HG02571 (cell line): ENCODE measurements at regions not wholly inside any gene's neighbourhood (a gene's known extent, or its start where the extent isn't known, plus 50 kb on each side); places are given as distances from the start of the nearest gene placed in this dataset.

ENCODE experiments used
- ATAC-seq: cut with Tn5 transposase; IDR thresholded peaks from one replicate; pipeline ENCODE4 v1.9.1; 2021; ENCODE audit warnings: mild to moderate bottlenecking, moderate library complexity; ENCODE audit not compliant: unreplicated experiment

DNA sequence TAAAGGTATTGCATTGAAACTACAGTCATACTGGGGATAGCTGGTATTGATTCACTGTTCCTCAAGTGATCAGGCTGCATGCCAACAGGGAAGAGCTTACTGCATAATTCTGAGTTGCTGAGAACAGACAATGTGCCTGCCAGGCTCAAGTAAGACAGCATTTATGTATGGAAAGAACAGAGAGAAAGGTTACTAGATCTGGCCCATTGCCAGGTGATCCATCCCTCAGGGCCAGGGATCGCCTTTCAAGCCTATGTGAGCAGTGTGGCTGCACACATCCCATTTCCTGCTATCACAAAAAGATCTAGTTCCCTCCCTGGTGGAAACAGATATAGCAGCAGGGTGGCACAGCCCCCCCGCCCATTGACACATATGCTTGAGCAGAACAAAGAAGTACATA is 254.0 kb downstream of the TMA16 start:
- no peak for ATAC-seq

DNA sequence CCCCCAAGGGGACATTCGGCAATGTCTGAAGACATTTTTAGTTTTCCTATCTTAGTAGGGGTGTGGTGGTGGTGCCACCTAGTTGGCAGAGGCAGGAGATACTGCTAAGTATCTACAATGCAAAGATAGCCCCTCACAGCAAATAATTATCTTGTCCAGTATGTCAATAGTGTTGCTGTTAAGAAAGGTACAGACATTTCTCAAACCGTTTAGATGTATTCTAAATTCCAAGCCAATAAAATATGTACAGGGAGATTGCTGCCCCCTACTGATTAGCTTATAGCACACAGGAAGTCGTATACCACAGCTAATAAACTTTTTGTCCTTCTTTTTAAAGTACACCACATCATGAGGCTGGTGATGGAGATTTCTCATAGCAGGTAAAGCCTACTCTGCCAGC is 260.5 kb downstream of the TMA16 start:
- peak; percentile 58 for ATAC-seq

DNA sequence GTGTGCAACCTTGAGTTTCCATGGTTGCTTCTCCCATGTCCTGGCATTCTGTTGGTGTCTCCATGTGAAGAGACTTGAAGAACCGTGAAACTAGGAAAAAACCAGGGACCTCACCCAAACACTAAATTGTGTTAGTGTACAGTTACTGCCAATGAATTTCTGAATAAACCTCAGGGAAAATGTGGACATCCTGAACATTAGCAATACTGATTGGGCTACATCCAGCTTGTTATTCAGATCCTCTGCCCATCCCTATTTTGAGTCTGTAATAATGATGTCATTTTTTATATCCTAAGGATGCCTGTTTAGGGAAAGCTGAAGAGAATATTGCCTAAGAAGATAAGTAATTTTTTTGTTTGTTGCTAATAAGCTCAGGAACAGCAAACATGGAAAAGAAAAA is 262.7 kb downstream of the TMA16 start:
- no peak for ATAC-seq

DNA sequence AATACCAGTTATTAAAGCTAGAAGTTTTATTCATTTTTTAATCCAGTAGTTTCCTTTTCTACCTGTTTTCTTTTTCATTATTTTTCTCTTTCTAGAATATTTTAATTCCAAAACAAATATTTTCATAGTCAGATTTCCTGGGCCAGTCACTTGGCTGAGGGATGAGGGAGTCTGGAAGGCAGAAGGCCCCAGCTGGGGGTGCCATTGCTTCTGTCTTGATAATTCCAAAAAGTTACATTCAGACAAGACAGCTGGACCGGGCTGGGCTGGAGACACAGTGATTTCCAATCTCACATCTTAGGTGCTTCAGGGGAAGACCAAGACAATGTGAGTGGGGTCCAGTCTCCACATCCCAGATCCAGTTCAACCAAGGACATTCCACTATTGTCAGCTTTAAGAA is 263.5 kb downstream of the TMA16 start:
- no peak for ATAC-seq

DNA sequence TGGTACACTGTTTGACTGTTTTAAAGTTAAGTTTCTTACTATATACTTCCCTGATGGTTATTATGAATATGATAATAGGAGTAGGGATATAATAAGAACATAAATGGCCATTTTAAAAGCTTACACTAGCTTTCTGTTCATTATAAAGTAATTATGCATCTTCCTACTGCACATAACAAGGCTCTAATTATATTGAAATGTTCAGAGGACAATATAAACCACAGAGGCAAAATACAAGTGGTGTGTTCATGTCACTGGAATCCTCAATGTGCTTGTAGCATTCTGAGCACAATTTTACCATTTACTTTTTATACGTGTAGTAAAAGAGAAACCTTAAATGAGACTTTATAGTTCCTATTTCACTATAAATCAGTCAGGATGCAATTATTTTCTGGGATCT is 268.3 kb downstream of the TMA16 start:
- ATAC-seq, result no peak

DNA sequence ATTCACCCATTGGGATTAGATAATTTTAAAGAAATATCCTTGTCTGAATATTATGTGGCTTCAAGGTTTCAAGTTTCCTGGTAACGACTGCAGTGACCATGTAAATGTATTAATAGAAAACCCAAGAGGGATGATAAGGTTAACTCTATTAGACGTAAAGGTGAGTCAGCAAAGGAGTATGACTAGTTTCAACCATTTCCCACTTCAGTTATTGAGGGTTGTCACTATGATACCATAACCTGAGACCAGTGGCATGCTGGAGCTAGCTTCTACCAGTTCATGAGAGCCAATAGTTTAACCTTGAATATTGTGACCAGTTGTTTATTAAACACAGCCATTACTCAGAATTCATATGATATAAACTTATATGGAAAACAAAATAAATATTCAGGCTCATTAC is 270.1 kb downstream of the TMA16 start:
- no peak for ATAC-seq

DNA sequence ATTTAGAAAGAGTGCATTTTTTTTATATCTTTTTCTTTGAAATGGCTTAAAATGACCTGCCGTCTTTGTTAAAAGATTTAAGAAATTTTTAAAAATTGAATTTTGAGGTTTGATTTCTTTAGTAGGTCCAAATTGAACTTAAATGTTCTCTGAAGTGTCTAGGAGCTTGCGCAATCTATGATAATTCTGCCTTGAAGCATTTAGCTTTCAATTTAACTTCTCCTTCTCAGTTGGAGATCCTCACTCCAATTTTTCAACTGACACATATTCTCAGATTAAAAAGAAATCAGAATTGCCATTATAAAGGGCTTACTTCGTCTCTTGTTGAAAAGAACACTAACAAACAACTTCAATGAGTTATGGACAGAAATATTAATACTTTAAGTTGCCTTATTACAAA is 273.5 kb downstream of the TMA16 start:
- no peak for ATAC-seq

DNA sequence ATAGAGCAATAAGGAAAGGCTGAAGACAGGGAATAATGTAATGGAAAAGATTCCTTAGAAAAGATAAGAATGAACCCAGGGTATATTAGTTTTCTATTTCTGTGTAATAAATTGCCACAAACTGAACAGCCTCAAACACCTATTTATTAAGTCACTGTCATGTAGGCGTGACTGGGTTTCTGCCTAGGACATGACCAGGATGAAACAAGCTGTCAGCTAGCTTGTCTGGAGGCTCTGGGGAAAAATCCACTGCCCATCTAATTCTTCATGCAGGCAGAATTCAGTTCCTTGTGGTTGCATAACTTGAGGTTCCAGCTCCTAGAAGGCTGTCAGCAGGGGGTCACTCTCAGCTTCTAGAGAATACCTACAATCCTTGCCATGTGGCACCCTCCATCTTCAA is 277.7 kb downstream of the TMA16 start:
- ATAC-seq, result no peak

DNA sequence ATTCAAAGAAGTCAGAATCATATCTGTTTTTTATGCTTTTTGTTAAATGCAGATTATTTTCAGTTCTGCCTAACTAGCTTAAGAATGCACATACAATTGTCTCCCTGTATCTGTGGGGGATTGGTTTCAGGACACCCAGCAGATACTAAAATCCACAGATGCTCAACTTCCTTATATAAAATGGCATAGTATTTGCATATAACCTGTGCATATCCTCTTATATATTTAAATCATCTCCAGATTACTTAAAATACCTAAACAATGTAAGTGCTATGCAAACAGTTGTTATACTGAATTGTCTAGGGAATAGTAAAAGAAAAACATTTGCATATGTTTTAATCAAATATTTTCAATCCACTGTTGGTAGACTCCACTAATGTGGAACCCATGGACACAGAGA is 279.4 kb downstream of the TMA16 start:
- ATAC-seq, result no peak

DNA sequence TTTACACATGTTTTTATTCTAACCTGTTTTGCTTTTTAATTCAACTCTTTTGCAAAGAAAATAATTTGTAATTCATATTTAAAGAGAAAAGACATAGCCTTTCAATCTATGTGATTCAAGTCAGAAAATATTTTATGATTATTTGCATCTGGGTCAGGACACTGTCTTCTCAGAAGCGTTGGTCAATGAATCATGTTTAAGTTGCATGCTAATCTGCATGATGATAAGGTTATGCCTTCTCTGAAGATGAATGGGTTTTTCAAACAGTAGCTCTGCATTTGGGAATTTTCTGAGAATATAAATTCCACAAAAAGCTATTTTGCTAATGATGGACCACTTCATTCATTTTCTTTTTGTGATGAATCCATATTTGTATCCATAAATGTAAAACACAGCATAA is 282.5 kb downstream of the TMA16 start:
- ATAC-seq, result no peak

DNA sequence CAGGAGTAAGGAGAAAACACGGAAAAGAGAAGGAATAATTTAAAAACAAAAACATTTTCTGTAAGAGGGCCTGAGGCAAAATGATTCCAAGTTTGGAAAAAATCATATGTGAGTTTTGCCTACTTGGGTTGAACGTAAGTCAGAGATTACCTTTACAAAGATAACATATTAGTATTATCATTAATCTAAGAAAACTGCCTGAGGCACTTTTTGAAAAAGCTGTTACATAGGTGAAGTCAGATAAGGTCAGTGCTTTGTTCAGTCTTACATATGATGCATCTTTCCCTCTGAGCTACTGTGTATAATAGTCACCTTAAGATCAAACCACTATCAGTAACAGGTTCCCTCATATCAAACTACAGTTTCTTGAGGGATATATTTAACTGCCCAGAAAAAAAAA is 287.2 kb downstream of the TMA16 start:
- no peak for ATAC-seq

DNA sequence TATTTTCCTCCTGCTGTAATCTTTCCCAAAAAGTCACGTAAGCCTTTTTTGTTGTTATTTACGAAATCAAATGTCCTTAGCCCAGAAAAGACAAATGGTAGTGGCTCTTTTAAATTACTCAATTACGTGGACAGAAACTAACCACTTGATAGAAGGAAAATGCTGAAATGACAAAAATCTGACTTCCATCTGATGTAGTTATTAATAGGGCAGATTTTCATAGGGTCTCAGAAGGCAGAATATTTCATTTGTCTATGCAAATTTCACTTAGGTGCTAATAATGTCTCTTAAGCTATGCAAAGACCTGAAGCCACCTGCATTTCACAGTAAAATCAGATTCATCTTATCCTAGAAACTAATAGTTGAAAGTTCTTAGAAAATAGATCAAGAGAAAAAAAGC is 295.7 kb downstream of the TMA16 start:
- no peak for ATAC-seq

DNA sequence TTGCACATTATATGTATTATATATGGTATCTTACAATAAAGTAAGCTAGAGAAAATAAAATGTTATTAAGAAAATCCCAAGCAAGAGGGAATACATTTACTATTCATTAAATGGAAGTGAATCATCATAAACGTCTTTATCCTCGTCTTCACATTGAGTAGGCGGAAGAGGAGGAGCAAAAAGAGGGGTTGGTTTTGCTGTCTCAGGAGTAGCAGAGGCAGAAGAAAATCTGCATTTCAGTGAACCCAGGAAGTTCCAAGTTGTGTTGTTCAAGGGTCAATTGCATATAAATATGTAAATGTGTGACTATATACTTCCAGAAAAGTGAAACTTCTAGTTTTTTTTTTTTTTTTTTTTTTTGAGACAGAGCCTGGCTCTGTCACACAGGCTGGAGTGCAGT is 301.4 kb downstream of the TMA16 start:
- ATAC-seq, result no peak

DNA sequence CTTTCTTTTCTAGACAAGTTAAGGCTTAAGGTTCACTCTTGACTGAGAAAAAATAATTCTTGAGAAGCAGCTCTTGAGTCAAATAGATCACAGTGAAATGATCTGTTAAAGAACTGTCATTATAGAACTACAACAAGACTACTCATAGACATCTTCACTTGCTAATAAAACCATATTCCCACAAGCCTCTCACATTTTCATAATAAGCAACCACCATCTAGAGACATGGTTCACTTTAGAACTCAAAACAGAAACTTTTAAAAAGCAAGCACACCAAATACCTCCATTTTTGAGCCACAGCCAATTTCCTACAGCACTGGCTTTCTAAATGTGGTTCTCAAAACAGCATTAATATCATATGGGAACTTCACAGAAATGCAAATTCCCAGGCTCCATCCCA is 309.5 kb downstream of the TMA16 start:
- ATAC-seq, result no peak

DNA sequence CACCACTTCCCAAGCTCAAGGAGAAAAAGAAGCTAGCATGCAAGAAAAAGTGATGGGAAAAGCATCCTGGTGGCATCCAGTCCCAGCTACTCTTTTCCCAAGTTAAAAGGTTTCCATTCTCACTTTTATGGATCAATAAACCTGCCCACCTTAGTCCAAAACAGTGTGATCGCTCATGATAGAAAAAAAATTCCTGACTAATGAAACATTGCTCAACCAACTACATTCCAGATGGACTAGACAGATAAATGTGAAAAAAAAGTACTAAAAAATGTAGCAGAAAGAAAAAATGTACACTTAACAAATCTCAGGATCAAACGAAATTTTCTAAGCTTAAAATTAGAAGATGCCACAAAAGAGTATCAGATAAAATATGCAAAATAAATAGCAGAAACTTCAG is 312.2 kb downstream of the TMA16 start:
- ATAC-seq, result no peak

DNA sequence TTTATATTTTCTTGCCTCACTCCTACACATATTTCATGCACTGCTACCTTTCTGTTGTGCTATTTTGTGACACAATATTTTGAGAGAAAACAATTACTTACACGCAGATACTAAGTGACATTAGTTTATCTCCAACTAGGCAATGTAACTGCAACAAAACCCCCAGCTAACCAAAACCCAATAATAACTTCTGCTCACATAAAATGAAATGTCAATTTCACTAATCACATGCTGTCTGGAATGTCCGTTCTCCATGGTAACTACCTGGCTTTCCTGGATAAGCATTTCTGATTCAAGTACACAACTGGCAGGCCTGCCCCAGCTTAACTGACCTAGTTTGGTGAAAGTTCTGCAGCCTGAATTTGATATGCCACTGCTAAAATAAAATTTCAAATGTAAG is 313.5 kb downstream of the TMA16 start:
- ATAC-seq, result no peak

DNA sequence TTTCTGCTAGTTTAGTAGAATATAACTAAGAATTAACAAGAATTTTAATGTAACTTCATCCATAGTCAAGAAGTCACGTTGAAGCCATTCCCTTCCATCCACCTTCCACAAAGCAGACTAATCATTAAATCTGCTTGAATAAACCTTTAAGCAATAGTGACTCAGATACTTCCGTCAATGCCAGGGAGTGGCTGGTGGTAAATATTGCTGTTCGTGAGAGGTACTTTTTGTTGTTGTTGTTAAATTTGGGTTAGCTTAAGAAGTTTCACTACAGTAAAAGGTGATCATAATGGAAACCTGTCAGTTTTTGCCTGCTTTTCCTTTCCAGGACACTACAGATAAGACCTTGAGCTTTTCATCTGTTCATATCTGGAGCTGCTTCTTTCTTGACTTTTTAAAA is 316.3 kb downstream of the TMA16 start:
- ATAC-seq, result no peak

DNA sequence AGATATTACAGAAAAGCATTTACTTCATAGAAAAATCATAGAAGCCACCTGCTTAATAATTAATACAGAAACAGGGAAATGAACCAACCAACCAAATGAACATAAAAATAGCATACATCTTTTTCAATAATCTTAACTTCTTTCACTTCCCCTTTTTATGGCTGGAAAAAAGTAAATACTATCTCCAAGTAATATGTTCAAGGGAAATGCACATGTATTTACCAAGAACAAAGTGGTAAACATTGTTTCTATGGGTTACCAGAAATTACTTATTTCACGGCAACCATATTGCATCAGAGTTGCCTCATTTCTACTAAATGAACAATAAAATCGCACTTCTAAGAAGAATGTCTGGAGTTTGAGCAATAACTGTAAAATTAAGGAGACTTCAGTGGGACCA is 321.3 kb downstream of the TMA16 start:
- ATAC-seq, result peak; percentile 71

DNA sequence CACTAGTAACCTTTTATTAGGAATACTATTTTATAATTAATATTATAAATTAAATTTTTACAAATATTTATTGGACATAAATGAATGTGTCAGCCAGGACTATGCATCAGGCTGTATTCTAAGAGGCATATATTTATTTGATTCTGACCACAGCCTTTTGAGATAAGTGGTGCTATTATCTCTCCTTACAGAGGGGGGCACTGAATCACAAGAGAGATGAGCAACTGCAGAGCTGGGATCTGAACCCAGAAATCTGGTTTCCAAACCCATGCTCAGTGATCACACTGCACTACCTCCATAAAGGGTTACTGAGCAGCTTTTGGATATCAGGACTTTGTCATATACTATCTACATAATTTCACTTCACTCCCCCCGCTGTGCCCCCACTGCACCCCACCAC is 322.0 kb downstream of the TMA16 start:
- no peak for ATAC-seq

DNA sequence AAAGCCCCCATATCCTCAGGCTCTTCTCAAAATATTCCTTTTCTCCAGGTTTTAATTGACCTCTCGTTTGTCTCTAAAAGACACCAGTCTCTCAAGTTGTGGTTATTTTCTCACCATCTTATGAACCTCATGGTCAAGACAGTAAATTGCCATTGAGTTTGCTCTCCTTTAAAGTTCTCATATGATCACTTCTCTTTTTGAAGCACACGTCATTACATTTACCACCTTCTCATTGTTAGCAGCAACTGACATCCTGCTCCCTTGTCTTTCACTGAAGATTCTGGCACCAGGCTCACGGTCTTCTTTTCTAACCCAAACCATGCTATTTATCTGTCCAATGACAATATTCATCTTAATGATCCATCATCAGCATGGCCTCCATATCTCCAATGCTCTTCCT is 324.2 kb downstream of the TMA16 start:
- ATAC-seq, result no peak

DNA sequence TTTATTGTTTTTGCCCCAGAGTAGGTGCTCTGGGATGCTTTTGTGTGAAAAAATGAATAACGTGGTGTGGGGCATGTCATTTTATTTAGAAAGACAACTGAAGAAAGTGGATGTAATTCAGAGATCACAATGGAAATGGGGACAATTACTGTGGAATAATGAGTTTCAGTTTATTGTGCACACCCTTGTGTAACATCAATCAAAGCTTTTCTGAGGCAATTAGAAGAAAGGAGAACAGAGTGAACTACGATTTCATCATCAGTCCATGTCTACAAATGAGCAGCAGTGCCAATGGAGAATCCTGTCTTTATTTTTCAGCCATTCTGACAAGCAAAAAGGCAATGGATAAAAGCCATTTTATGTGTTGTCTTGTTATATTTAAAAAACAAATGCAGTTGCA is 339.2 kb downstream of the TMA16 start:
- ATAC-seq, result no peak

DNA sequence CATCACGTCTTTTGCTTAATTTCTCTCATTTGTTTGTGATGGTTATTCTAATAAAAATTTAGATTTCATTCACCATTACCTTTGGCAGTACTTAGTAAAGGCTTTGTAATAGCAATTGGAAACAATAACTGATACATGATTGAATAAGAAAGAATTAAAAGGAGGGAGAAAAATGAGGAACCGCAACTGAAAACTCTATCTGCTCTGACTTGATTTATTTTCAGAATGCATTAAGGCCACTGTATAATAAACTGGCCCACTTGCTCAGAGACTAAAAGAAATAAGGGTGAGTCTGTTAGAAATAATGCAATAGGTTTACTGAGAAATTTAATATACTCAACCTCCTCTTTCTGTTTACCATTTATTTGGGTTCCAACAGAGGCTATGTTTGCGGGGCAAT is 351.5 kb downstream of the TMA16 start:
- ATAC-seq, result no peak

DNA sequence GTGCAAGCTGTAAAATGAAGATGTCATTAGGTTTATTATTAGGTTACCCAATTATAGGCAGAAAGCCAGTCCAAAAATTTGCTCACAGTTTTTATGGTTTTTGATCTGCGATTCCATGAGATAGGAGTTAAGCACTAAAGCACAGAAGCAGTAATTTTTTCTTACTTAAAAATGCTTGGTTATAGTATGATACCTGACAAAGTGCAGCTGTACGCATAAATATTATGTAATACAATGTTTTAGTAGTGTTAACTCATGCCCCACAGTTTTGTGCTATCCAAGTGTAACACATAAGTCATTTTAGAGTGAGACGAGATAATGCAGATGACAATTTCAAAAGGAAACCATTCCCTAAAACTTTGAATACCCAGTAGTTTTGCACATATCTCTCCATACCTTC is 357.8 kb downstream of the TMA16 start:
- ATAC-seq, result no peak

DNA sequence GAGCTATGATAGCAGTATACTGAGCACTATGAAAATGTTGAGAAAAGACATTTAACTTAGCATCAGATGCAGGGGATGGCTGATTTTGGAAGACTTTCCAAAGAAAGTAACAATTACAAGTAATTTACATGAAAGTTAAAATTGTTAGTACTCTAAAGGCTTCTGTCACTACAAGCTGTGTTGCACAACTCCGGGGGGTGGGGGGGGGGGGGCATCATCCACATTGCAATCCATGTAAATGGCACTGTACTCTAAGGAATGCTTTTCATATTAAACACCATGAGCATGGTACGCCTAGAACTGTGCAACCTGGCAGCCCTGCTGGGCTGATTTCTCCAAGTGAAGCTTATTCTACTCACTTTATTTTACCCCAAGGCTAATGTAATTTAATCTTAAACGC is 363.4 kb downstream of the TMA16 start:
- ATAC-seq, result no peak
